Medulla oblongata (tissue), 1 donor: ENCODE measurements at regions not wholly inside any gene's neighbourhood (a gene's known extent, or its start where the extent isn't known, plus 50 kb on each side); places are given as distances from the start of the nearest gene placed in this dataset.

Experiments
- DNase-seq: peaks from one replicate; pipeline ENCODE4 v3.0.0-alpha.2; 2015; ENCODE audit errors: extremely low spot score

GRCh38 chr9:107698779-107699178 lies 209.2 kb upstream of the KLF4 start:
- no peak for DNase-seq

- no peak for DNase-seq
Measured at GRCh38 chr9:107696302-107696701, 206.7 kb upstream of the KLF4 start.

- no peak for DNase-seq
Measured at GRCh38 chr9:107694390-107694789, 204.8 kb upstream of the KLF4 start.

- DNase-seq, result no peak
Measured at GRCh38 chr9:107693625-107694326, 204.2 kb upstream of the KLF4 start.

GRCh38 chr9:107691664-107692063 lies 202.1 kb upstream of the KLF4 start:
- no peak for DNase-seq

- no peak for DNase-seq
Measured at GRCh38 chr9:107690021-107690420, 200.5 kb upstream of the KLF4 start.

- DNase-seq, result no peak
Measured at GRCh38 chr9:107688728-107689127, 199.2 kb upstream of the KLF4 start.

- no peak for DNase-seq
Measured at GRCh38 chr9:107685901-107686300, 196.3 kb upstream of the KLF4 start.

- no peak for DNase-seq
Measured at GRCh38 chr9:107685376-107685775, 195.8 kb upstream of the KLF4 start.

- no peak for DNase-seq
Measured at GRCh38 chr9:107684224-107684623, 194.7 kb upstream of the KLF4 start.

- peak; percentile 37 for DNase-seq
Measured at GRCh38 chr9:107683566-107683965, 194.0 kb upstream of the KLF4 start.

- no peak for DNase-seq
Measured at GRCh38 chr9:107681988-107682387, 192.4 kb upstream of the KLF4 start.

GRCh38 chr9:107675351-107676259 lies 186.0 kb upstream of the KLF4 start:
- DNase-seq, result no peak

- peak; percentile 75 for DNase-seq
Measured at GRCh38 chr9:107674721-107675277, 185.2 kb upstream of the KLF4 start.

GRCh38 chr9:107673861-107674720 lies 184.5 kb upstream of the KLF4 start:
- no peak for DNase-seq

- DNase-seq, result no peak
Measured at GRCh38 chr9:107671588-107671987, 182.0 kb upstream of the KLF4 start.

- DNase-seq, result no peak
Measured at GRCh38 chr9:107669422-107669821, 179.9 kb upstream of the KLF4 start.

- DNase-seq, result no peak
Measured at GRCh38 chr9:107667231-107668070, 177.9 kb upstream of the KLF4 start.

GRCh38 chr9:107665057-107665456 lies 175.5 kb upstream of the KLF4 start:
- DNase-seq, result no peak

- DNase-seq, result no peak
Measured at GRCh38 chr9:107660976-107661375, 171.4 kb upstream of the KLF4 start.
